T-helper 1 cell (primary cell): ENCODE measurements at regions not wholly inside any gene's neighbourhood (a gene's known extent, or its start where the extent isn't known, plus 50 kb on each side); places are given as distances from the start of the nearest gene placed in this dataset.

Experiments used
- DNase-seq, 5 donors: peaks; one replicate each; pipeline ENCODE4 v3.0.0-alpha.2; 2012 to 2020

- no peak for DNase-seq
Measured at GRCh38 chr20:52768694-52769093, 203.5 kb upstream of the TSHZ2 start.

GRCh38 chr20:52766645-52767435, 205.3 kb upstream of the TSHZ2 start:
- no peak for DNase-seq

- no peak for DNase-seq
Measured at GRCh38 chr20:52763321-52763853, 208.8 kb upstream of the TSHZ2 start.

- DNase-seq = no peak
Measured at GRCh38 chr20:52761867-52762266, 210.3 kb upstream of the TSHZ2 start.

- no peak for DNase-seq
Measured at GRCh38 chr20:52760791-52761190, 211.4 kb upstream of the TSHZ2 start.

- no peak for DNase-seq
Measured at GRCh38 chr20:52757411-52757810, 214.7 kb upstream of the TSHZ2 start.

GRCh38 chr20:52755744-52756143, 216.4 kb upstream of the TSHZ2 start:
- no peak for DNase-seq

- DNase-seq = no peak
Measured at GRCh38 chr20:52754366-52754765, 217.8 kb upstream of the TSHZ2 start.

- DNase-seq = no peak
Measured at GRCh38 chr20:52752023-52752422, 220.1 kb upstream of the TSHZ2 start.

GRCh38 chr20:52751571-52751970, 220.6 kb upstream of the TSHZ2 start:
- no peak for DNase-seq

- DNase-seq = no peak
Measured at GRCh38 chr20:52749938-52750337, 222.2 kb upstream of the TSHZ2 start.

- DNase-seq = no peak
Measured at GRCh38 chr20:52748990-52749389, 223.2 kb upstream of the TSHZ2 start.

GRCh38 chr20:52748285-52748932, 223.7 kb upstream of the TSHZ2 start:
- no peak for DNase-seq

GRCh38 chr20:52747845-52748284, 224.3 kb upstream of the TSHZ2 start:
- DNase-seq = no peak

GRCh38 chr20:52746770-52747169, 225.4 kb upstream of the TSHZ2 start:
- DNase-seq = no peak

GRCh38 chr20:52746190-52746589, 226.0 kb upstream of the TSHZ2 start:
- DNase-seq = no peak

GRCh38 chr20:52744441-52744840, 227.7 kb upstream of the TSHZ2 start:
- no peak for DNase-seq

- no peak for DNase-seq
Measured at GRCh38 chr20:52738081-52738480, 234.1 kb upstream of the TSHZ2 start.

GRCh38 chr20:52736507-52736906, 235.7 kb upstream of the TSHZ2 start:
- DNase-seq = no peak

GRCh38 chr20:52731093-52731492, 241.1 kb upstream of the TSHZ2 start:
- DNase-seq = no peak

- no peak for DNase-seq
Measured at GRCh38 chr20:52727740-52728456, 244.3 kb upstream of the TSHZ2 start.

- DNase-seq = no peak
Measured at GRCh38 chr20:52724541-52724940, 247.6 kb upstream of the TSHZ2 start.

- DNase-seq = no peak
Measured at GRCh38 chr20:52722926-52723688, 249.1 kb upstream of the TSHZ2 start.
